NB4 (cell line): ENCODE measurements at regions not wholly inside any gene's neighbourhood (a gene's known extent, or its start where the extent isn't known, plus 50 kb on each side); places are given as distances from the start of the nearest gene placed in this dataset.

Source experiments
- MAX ChIP-seq: IDR thresholded peaks from 2 replicates; pipeline ENCODE4 v1.6.1; 2011; ENCODE audit warnings: low read depth, low read length
- MYC ChIP-seq: IDR thresholded peaks from 2 replicates; pipeline ENCODE4 v1.6.1; 2011; ENCODE audit warnings: low read depth, low read length

GRCh38 chr16:16879567-16880251 is 500.8 kb downstream of the NPIPA7 start:
- TF ChIP-seq MAX (no peak), MYC (no peak)
